ENCODE measurements at regions not wholly inside any gene's neighbourhood (a gene's known extent, or its start where the extent isn't known, plus 50 kb on each side); places are given as distances from the start of the nearest gene placed in this dataset.

DNA sequence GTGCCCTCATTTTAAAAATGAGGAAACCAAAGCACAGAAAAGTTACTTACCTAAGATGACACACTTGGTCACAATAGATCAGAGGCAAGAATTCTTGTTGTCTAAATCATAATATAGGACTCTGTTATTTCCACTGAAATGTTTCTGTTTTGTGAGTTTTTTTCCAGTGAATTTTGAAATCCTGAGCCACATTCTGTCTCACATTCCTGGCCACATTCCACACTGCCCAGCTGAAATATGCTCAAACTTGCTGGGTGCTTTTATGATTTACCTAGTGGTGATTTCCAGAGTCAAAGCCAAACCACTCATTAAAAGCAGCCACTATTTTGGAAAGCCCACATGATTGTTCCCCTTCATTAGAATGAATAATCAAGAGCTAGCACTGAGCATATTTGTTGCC is 82.3 kb upstream of the NPHP3 start:
- TF ChIP-seq, protein P1, sequence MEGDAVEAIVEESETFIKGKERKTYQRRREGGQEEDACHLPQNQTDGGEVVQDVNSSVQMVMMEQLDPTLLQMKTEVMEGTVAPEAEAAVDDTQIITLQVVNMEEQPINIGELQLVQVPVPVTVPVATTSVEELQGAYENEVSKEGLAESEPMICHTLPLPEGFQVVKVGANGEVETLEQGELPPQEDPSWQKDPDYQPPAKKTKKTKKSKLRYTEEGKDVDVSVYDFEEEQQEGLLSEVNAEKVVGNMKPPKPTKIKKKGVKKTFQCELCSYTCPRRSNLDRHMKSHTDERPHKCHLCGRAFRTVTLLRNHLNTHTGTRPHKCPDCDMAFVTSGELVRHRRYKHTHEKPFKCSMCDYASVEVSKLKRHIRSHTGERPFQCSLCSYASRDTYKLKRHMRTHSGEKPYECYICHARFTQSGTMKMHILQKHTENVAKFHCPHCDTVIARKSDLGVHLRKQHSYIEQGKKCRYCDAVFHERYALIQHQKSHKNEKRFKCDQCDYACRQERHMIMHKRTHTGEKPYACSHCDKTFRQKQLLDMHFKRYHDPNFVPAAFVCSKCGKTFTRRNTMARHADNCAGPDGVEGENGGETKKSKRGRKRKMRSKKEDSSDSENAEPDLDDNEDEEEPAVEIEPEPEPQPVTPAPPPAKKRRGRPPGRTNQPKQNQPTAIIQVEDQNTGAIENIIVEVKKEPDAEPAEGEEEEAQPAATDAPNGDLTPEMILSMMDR (conservative IDR thresholded peaks at IDR 0.05 in 1 of 2, IDR thresholded peaks at IDR 0.05 in 1 of 2; ENCODE audit: extremely low read depth in 1 of 2, insufficient read depth in 1 of 2, low read depth in 1 of 2, low read length in 2 of 2) = no peak
- no peak for TF ChIP-seq EZH2 (IDR thresholded peaks at IDR 0.05; ENCODE audit: borderline replicate concordance, low read length)

Data from mammary epithelial cell (primary cell).